GM12878 (cell line): ENCODE measurements at regions not wholly inside any gene's neighbourhood (a gene's known extent, or its start where the extent isn't known, plus 50 kb on each side); places are given as distances from the start of the nearest gene placed in this dataset.

ENCODE experiments used
- ATAC-seq: fragments of 200-7000 bp; cut with Tn5 transposase; 3 replicates; pipeline ENCODE4 v1.9.1; 2020; ENCODE audit warnings: mild to moderate bottlenecking, moderate library complexity
- BruUV-seq: library from RNA; stranded (reverse); fragments of 400-500 nt; replicated peaks from 2 replicates; lab custom pipeline; 2021; lab: Mats Ljungman, UMichigan
- CTCF ChIA-PET: fragments of 300-600 bp; sonication (Branson Sonifier 250); formaldehyde crosslinking; extraction: SDS; loops from one replicate; lab custom pipeline; 2021; ENCODE audit warnings: inconsistent platforms; lab: Yijun Ruan, JAX
- POLR2A ChIA-PET: fragments of 350-600 bp; formaldehyde crosslinking; extraction: SDS; loops from one replicate; lab custom pipeline; 2021; ENCODE audit warnings: inconsistent platforms; lab: Charles Lee
- RAD21 ChIA-PET: fragments of 300-600 bp; sonication (Branson Sonifier 250); formaldehyde crosslinking; loops from one replicate; lab custom pipeline; 2023; ENCODE audit warnings: antibody characterized with exemption; ENCODE audit not compliant: unreplicated experiment; lab: Charles Lee
- SMC1A ChIA-PET: fragments of 300-600 bp; sonication (Branson Sonifier 250); formaldehyde crosslinking; loops from one replicate; lab custom pipeline; 2023; ENCODE audit not compliant: unreplicated experiment, uncharacterized antibody; lab: Charles Lee
- DNase-seq: peaks from one replicate; pipeline ENCODE4 v3.0.0-alpha.2; 2011; ENCODE audit warnings: low read depth, low spot score
- FAIRE-seq: peaks from 3 replicates; lab custom pipeline; 2011; peaks lifted over from hg19 to GRCh38; lab: Jason Lieb, UNC
- H2AFZ ChIP-seq: 2 replicates; pipeline ENCODE4 v1.6.0; 2011; ENCODE audit warnings: low read depth, low read length, control low read depth; ENCODE audit not compliant: control insufficient read depth
- H3K27ac ChIP-seq: 2 replicates; pipeline ENCODE4 v1.5.1; 2011; ENCODE audit warnings: control low read depth; ENCODE audit not compliant: control insufficient read depth, insufficient read depth
- H3K27me3 ChIP-seq, 2 experiments: replicated peaks in 1 of 2; 2 replicates each; pipeline versions ENCODE4 v1.6.0 to v1.6.1; 2011; ENCODE audit warnings: low read length in 1 of 2; ENCODE audit not compliant: control insufficient read depth in 2 of 2, insufficient read depth in 2 of 2
- H3K36me3 ChIP-seq, 2 experiments: 2 replicates each; pipeline ENCODE4 v1.5.1; 2011; ENCODE audit warnings: low read length in 1 of 2; ENCODE audit not compliant: control insufficient read depth in 2 of 2, insufficient read depth in 2 of 2
- H3K4me1 ChIP-seq: 2 replicates; pipeline ENCODE4 v1.6.1; 2011; ENCODE audit warnings: mild to moderate bottlenecking, low read length, moderate library complexity, mixed read lengths; ENCODE audit not compliant: control insufficient read depth, insufficient read depth
- H3K4me2 ChIP-seq: 2 replicates; pipeline ENCODE4 v1.6.0; 2011; ENCODE audit warnings: control low read depth; ENCODE audit not compliant: control insufficient read depth, insufficient read depth
- H3K4me3 ChIP-seq: fragments of 200-600 bp; sonication (generic); 2 replicates; pipeline ENCODE4 v1.5.1; 2016
- H3K79me2 ChIP-seq: 2 replicates; pipeline ENCODE4 v1.6.0; 2011; ENCODE audit warnings: low read length; ENCODE audit not compliant: control insufficient read depth, insufficient read depth
- H3K9ac ChIP-seq: 2 replicates; pipeline ENCODE4 v1.8.0; 2011; ENCODE audit warnings: low read length, control low read depth, mixed read lengths; ENCODE audit not compliant: control insufficient read depth, insufficient read depth
- H3K9me3 ChIP-seq: replicated peaks from 3 replicates; pipeline ENCODE4 v1.5.1; 2011; ENCODE audit warnings: mild to moderate bottlenecking, low read length; ENCODE audit not compliant: control insufficient read depth, insufficient read depth
- H4K20me1 ChIP-seq: 2 replicates; pipeline ENCODE4 v1.6.0; 2011; ENCODE audit not compliant: control insufficient read depth, insufficient read depth
- ETV6 ChIP-seq, 2 experiments: fragments of 450-650 bp in 1 of 2; IDR thresholded peaks in 1 of 2; conservative IDR thresholded peaks in 1 of 2; 2 replicates each; pipeline ENCODE4 v1.6.1; 2014; ENCODE audit warnings: antibody characterized with exemption in 1 of 2, borderline replicate concordance in 1 of 2, low read depth in 1 of 2, mild to moderate bottlenecking in 1 of 2, moderate library complexity in 1 of 2
- HDAC6 ChIP-seq: fragments of 200-600 bp; sonication (generic); IDR thresholded peaks from one replicate; pipeline ENCODE4 v1.8.0; 2017; ENCODE audit warnings: antibody characterized with exemption; ENCODE audit not compliant: unreplicated experiment
- RCOR1 ChIP-seq: conservative IDR thresholded peaks from 2 replicates; pipeline ENCODE4 v1.6.1; 2012; ENCODE audit warnings: low read depth, low read length, improper control_type of control experiment
- SUZ12 ChIP-seq: fragments of 200-600 bp; sonication (generic); IDR thresholded peaks from one replicate; pipeline ENCODE4 v1.6.1; 2018; ENCODE audit warnings: antibody characterized with exemption, mild to moderate bottlenecking; ENCODE audit not compliant: unreplicated experiment
- ZNF384 ChIP-seq: IDR thresholded peaks from 2 replicates; pipeline ENCODE4 v1.6.1; 2012; ENCODE audit warnings: low read depth, mild to moderate bottlenecking, low read length, improper control_type of control experiment, borderline replicate concordance
- in situ Hi-C: fragments of 300-500 bp; cut with MboI; formaldehyde crosslinking; loops from 9 replicates; pipeline ENCODE4 v1.14.3; 2018; ENCODE audit warnings: mixed read lengths
- intact Hi-C: fragments of 100-400 bp; cut with micrococcal nuclease; formaldehyde crosslinking; loops from one replicate; pipeline ENCODE4 v1.14.2; 2022; ENCODE audit not compliant: unreplicated experiment
- TF ChIP-seq, protein P1 (sequence below): fragments of 450-650 bp; conservative IDR thresholded peaks from 2 replicates; pipeline ENCODE4 v1.6.1; 2017; ENCODE audit warnings: mild to moderate bottlenecking, moderate library complexity

DNA sequence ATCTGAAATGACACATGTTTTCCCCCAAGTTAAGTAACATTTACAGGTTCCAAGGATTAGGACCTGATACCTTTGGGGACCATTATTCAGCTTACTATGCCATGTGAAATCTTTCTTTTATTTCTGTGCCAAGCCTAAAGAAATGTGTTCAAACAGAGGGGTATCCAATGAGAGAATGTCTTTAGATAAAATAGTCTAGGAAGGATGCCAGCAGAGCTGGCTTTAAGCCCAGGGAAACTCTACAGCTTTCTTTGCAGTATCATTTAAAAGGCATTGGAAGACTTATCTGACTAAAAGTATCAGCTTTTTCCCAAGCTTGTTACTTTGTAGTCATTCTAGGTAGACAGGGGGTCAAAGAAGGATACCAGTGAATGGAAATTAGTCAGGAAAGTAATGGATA, 860.4 kb downstream of the PLA2G4A start:
- no peak overlapping the region for H2AFZ ChIP-seq
- DNase-seq (no peak), FAIRE-seq (no peak)
- intact Hi-C loops = no loop called here
- CTCF ChIA-PET = no interaction called here
- no peak for TF ChIP-seq HDAC6
- TF ChIP-seq RCOR1 = no peak
- no peak for TF ChIP-seq SUZ12
- TF ChIP-seq ZNF384 = no peak
- TF ChIP-seq, protein P1, sequence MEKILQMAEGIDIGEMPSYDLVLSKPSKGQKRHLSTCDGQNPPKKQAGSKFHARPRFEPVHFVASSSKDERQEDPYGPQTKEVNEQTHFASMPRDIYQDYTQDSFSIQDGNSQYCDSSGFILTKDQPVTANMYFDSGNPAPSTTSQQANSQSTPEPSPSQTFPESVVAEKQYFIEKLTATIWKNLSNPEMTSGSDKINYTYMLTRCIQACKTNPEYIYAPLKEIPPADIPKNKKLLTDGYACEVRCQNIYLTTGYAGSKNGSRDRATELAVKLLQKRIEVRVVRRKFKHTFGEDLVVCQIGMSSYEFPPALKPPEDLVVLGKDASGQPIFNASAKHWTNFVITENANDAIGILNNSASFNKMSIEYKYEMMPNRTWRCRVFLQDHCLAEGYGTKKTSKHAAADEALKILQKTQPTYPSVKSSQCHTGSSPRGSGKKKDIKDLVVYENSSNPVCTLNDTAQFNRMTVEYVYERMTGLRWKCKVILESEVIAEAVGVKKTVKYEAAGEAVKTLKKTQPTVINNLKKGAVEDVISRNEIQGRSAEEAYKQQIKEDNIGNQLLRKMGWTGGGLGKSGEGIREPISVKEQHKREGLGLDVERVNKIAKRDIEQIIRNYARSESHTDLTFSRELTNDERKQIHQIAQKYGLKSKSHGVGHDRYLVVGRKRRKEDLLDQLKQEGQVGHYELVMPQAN = no peak
- TF ChIP-seq ETV6 (conservative IDR thresholded peaks at IDR 0.05 in 1 of 2, IDR thresholded peaks at IDR 0.05 in 1 of 2; ENCODE audit: borderline replicate concordance in 1 of 2, low read depth in 1 of 2) = no peak
- TF ChIP-seq, all 136 proteins: peak for 0
- BruUV-seq = no TSS peak
- SMC1A ChIA-PET = interaction anchor here (0.5 kb wide), 1 partner anchor 282 kb away, joined by 3 read pairs; no protein-coding TSS in a partner anchor
- no peaks in the 10 kb centered on the region for H3K36me3 ChIP-seq
- RAD21 ChIA-PET = no interaction called here
- H3K4me3 ChIP-seq = no peak overlapping the region
- H3K9me3 ChIP-seq = no peaks in the 10 kb centered on the region
- POLR2A ChIA-PET = no interaction called here
- H3K27me3 ChIP-seq = no peaks in the 10 kb centered on the region
- H3K4me1 ChIP-seq = no peaks in the 10 kb centered on the region
- in situ Hi-C loops = no loop called here
- no peak overlapping the region for H3K27ac ChIP-seq
- no peak for ATAC-seq
- H4K20me1 ChIP-seq = no peaks in the 10 kb centered on the region
- no peak overlapping the region for H3K9ac ChIP-seq
- no peak overlapping the region for H3K4me2 ChIP-seq
- no peaks in the 10 kb centered on the region for H3K79me2 ChIP-seq
